LNCaP clone FGC (cell line): ENCODE measurements at regions not wholly inside any gene's neighbourhood (a gene's known extent, or its start where the extent isn't known, plus 50 kb on each side); places are given as distances from the start of the nearest gene placed in this dataset.

Experiments used
- DNase-seq: peaks from one replicate; pipeline ENCODE4 v3.0.0-alpha.2; 2011; ENCODE audit warnings: low read depth
- H3K4me3 ChIP-seq: 2 replicates; pipeline ENCODE4 v1.5.1; 2011; ENCODE audit warnings: mild to moderate bottlenecking, low read depth, low read length, control low read depth
- TF ChIP-seq, protein P1 (sequence below): IDR thresholded peaks from 2 replicates; pipeline ENCODE4 v1.5.1; 2012; ENCODE audit warnings: mild to moderate bottlenecking; ENCODE audit not compliant: control insufficient read depth, insufficient read depth; ENCODE audit errors: extremely low read depth

DNA sequence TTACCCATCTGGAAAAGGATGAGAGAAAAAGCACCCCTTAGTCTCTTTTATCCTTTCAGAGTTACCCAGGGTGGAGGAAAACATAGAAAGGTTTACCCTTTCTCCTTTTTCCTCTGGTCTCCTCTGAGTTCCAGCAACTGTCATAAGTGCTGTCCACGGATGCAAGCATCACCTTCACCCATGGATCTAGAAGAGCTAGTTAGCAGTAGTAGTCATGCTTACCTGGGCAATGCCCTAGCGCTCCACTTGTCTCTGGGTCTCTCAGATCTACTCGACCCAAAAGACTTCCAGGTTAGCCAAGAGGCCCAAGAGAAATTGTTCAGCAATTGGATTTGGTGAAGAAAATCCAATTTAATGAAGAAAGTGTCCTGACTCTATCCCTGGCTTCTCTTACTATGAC lies 656.2 kb upstream of the PTPRD start:
- H3K4me3 ChIP-seq: no peak overlapping the region
- no peak for DNase-seq
- TF ChIP-seq, protein P1, sequence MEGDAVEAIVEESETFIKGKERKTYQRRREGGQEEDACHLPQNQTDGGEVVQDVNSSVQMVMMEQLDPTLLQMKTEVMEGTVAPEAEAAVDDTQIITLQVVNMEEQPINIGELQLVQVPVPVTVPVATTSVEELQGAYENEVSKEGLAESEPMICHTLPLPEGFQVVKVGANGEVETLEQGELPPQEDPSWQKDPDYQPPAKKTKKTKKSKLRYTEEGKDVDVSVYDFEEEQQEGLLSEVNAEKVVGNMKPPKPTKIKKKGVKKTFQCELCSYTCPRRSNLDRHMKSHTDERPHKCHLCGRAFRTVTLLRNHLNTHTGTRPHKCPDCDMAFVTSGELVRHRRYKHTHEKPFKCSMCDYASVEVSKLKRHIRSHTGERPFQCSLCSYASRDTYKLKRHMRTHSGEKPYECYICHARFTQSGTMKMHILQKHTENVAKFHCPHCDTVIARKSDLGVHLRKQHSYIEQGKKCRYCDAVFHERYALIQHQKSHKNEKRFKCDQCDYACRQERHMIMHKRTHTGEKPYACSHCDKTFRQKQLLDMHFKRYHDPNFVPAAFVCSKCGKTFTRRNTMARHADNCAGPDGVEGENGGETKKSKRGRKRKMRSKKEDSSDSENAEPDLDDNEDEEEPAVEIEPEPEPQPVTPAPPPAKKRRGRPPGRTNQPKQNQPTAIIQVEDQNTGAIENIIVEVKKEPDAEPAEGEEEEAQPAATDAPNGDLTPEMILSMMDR: no peak

DNA sequence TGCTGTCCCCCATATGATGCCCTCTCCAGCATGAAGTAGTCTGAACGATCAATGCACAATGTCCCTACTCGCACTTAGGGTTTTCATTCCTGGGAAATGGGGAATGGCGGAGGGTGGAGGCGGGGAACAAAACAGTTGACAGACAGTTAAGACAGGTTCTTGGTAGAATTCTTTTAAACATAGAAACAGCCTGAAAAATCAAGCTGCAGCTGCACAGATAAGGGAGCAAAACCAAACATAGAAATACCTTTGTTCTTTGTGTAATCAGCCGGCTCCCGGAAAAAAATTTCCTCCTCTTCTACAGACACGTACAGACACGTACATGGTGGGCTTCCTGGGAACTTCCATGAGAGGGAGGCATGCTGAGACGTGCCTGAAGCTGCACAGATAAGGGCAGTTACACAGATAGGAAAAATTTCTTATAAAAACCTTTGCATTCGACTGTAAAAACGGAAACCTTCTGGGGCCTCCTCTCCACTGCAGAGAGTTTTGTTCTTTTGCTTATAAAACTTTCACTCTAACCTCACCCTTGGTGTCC lies 662.4 kb upstream of the PTPRD start:
- DNase-seq: no peak
- H3K4me3 ChIP-seq: no peak overlapping the region
- TF ChIP-seq, protein P1: no peak

DNA sequence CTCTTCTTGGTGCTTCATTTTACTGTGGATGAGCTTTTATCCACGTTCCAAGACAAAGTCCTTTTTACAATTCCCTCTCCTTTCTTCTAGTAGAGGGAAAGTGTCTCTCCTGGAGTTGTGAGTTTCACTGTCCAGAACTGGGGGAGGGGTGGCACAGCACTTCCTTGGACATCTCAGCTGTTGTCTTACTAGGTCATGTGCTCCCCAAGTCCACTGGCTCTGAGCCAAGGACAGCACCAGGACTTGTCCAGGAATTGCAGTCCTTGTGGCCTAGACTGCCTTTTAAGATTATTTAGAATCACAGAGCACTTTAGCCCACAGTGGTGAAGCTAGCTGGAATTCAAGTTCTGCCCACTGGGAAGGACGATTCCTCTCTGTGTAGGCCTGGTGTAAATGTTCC lies 700.2 kb upstream of the PTPRD start:
- H3K4me3 ChIP-seq: no peak overlapping the region
- TF ChIP-seq, protein P1: no peak
- DNase-seq: peak; percentile 41

DNA sequence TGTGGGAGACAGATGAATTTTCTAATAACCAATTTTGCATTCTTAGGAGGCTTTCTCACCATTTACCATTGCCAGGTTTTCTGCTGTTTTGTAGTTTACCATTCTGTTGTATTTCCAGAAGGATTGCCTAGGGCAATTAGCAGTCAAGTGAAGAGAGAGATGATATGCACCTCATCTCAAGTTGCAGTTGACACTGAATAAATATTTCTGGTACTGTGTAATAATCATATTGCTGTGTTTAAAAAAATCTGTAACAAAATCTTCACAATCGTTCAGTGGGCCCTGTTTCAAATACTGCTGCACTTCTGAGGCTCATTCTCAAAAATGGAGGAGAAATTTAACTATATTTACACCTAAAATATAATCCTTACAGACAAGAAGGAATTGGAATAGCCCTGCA lies 706.1 kb upstream of the PTPRD start:
- DNase-seq: no peak
- H3K4me3 ChIP-seq: no peak overlapping the region
- TF ChIP-seq, protein P1: no peak

DNA sequence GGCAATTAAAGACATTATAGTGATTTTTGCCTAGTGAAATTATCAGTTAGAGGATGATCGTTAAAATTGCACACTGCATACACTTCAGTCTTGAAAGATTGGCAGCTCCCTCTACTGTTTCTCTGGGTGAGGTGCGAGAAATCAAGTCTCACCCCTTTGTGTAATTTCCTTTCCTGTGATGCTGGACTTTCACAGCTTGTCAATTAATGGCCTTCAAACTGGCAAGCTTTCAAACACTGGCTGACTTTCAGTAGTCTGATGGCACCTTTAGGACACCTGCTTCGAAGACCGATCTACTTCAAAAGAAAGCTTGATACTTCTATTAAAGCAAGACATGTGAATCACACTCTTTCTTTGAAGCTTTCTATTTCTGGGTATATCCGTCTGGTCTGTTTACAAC lies 706.7 kb upstream of the PTPRD start:
- TF ChIP-seq, protein P1: peak; percentile 87
- no peak overlapping the region for H3K4me3 ChIP-seq
- DNase-seq: no peak

DNA sequence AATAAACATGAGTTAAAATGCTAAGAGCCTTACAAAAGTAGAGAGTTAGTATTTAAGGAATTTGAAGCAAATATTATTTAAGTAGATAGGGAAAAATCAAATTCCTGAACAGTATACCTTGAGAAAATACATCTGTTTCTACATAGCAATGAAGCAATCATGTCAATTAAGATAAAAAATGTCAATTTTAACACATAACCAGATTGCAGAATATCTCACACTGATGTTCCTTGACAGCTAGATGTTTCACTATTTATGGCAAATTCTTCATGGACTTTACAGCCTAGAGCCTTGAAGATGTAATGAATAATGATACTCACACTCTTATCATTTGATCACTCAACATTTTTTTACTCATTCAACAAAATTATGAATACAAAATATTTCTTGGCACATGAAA lies 708.2 kb upstream of the PTPRD start:
- TF ChIP-seq, protein P1: no peak
- DNase-seq: no peak
- no peak overlapping the region for H3K4me3 ChIP-seq

DNA sequence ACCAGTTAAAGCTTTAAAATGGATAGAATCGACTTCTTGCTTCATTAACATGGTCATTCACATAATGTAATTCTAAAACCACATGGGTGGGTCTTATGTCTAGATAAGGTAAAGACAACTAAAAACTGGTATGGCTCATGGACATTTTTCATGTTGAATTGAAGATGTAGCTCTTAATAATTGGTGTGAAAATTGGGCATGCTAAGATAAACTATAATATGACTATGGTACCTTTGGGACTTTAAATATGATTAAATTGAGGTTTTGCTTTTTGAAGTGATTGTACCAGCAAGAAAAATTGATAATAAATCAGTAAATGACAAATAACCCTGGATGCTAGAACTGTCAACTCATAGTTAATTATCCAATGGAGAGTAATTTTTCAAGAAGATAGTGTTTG lies 710.7 kb upstream of the PTPRD start:
- TF ChIP-seq, protein P1: no peak
- no peak overlapping the region for H3K4me3 ChIP-seq
- DNase-seq: no peak
